H1 (cell line): ENCODE measurements at regions not wholly inside any gene's neighbourhood (a gene's known extent, or its start where the extent isn't known, plus 50 kb on each side); places are given as distances from the start of the nearest gene placed in this dataset.

Source experiments
- CTCF ChIP-seq, 3 experiments: IDR thresholded peaks; 1 replicate in 2 of 3; 2 replicates in 1 of 3; pipeline versions ENCODE4 v1.5.1 to v1.6.1; 2011; ENCODE audit warnings: low read length in 3 of 3, mild to moderate bottlenecking in 3 of 3, inconsistent platforms in 2 of 3, low read depth in 1 of 3, moderate library complexity in 1 of 3; ENCODE audit not compliant: insufficient read depth in 1 of 3; ENCODE audit errors: control extremely low read depth in 1 of 3
- GTF2F1 ChIP-seq: IDR thresholded peaks from 2 replicates; pipeline ENCODE4 v1.6.1; 2012; ENCODE audit warnings: low read depth, low read length, improper control_type of control experiment, borderline replicate concordance
- JUND ChIP-seq: IDR thresholded peaks from 2 replicates; pipeline ENCODE4 v1.6.1; 2011; ENCODE audit warnings: mild to moderate bottlenecking, improper control_type of control experiment, low read length
- POLR2AphosphoS5 ChIP-seq: IDR thresholded peaks from 2 replicates; pipeline ENCODE4 v1.6.1; 2011; ENCODE audit warnings: low read depth, low read length
- RAD21 ChIP-seq, 2 experiments: IDR thresholded peaks in 1 of 2; conservative IDR thresholded peaks in 1 of 2; 2 replicates each; pipeline ENCODE4 v1.6.1; 2011; ENCODE audit warnings: low read depth in 2 of 2, low read length in 2 of 2, improper control_type of control experiment in 1 of 2, inconsistent platforms in 1 of 2, mild to moderate bottlenecking in 1 of 2, moderate library complexity in 1 of 2
- RXRA ChIP-seq: IDR thresholded peaks from 2 replicates; pipeline ENCODE4 v1.6.1; 2011; ENCODE audit warnings: low read depth, mild to moderate bottlenecking, low read length, moderate library complexity; ENCODE audit not compliant: insufficient read depth

GRCh38 chr1:19014765-19015164 lies 58.3 kb upstream of the IFFO2 start:
- TF ChIP-seq CTCF (IDR thresholded peaks at IDR 0.05; ENCODE audit: control extremely low read depth in 1 of 3, insufficient read depth in 1 of 3, low read depth in 1 of 3, low read length in 3 of 3) (no peak), RAD21 (IDR thresholded peaks at IDR 0.05 in 1 of 2, conservative IDR thresholded peaks at IDR 0.05 in 1 of 2; ENCODE audit: low read depth in 2 of 2, low read length in 2 of 2) (no peak), POLR2AphosphoS5 (no peak), RXRA (no peak), GTF2F1 (no peak), JUND (no peak)
